ENCODE measurements at regions not wholly inside any gene's neighbourhood (a gene's known extent, or its start where the extent isn't known, plus 50 kb on each side); places are given as distances from the start of the nearest gene placed in this dataset.

- no peak for TF ChIP-seq EZH2 (IDR thresholded peaks at IDR 0.05; ENCODE audit: insufficient read depth, poor library complexity, severe bottlenecking)
- TF ChIP-seq EZH2phosphoT487 (IDR thresholded peaks at IDR 0.05; ENCODE audit: insufficient read depth, low read depth): no peak
Observed at GRCh38 chr7:117973975-117974374, 100.7 kb upstream of the CTTNBP2 start.

Measured in GM23248 (cell line).